HepG2 (cell line): ENCODE measurements at regions not wholly inside any gene's neighbourhood (a gene's known extent, or its start where the extent isn't known, plus 50 kb on each side); places are given as distances from the start of the nearest gene placed in this dataset.

Source experiments
- ATAC-seq: fragments of 200-7000 bp; cut with Tn5 transposase; 3 replicates; pipeline ENCODE4 v1.9.1; 2020; ENCODE audit warnings: mild to moderate bottlenecking, moderate library complexity
- BruUV-seq: library from RNA; stranded (reverse); fragments of 400-500 nt; replicated peaks from 2 replicates; lab custom pipeline; 2021; lab: Mats Ljungman, UMichigan
- CTCF ChIA-PET: fragments of 300-600 bp; formaldehyde crosslinking; extraction: SDS; loops from one replicate; lab custom pipeline; 2021; ENCODE audit warnings: low total read pairs, inconsistent platforms, low intra/inter-chr PET ratio; lab: Yijun Ruan, JAX
- POLR2A ChIA-PET: fragments of 350-600 bp; sonication (Branson Sonifier 250); formaldehyde crosslinking; loops from one replicate; lab custom pipeline; 2020; ENCODE audit warnings: antibody characterized with exemption, inconsistent platforms; lab: Yijun Ruan, JAX
- DNase-seq: peaks from one replicate; pipeline ENCODE4 v3.0.0-alpha.2; 2015; ENCODE audit warnings: low spot score
- FAIRE-seq: peaks from 3 replicates; lab custom pipeline; 2011; peaks lifted over from hg19 to GRCh38; lab: Jason Lieb, UNC
- H2AFZ ChIP-seq: one replicate; pipeline ENCODE4 v1.6.1; 2011; ENCODE audit warnings: low read length, inconsistent platforms
- H3K27ac ChIP-seq: fragments of 300-600 bp; 3 replicates; pipeline ENCODE4 v1.8.0; 2011; ENCODE audit warnings: mixed run types, mild to moderate bottlenecking, mixed read lengths, low read length, inconsistent platforms; ENCODE audit not compliant: insufficient read depth; ENCODE audit errors: extremely low read length
- H3K27me3 ChIP-seq, 2 experiments: fragments of 200-600 bp in 1 of 2; 2 replicates in 1 of 2; 3 replicates in 1 of 2; pipeline versions ENCODE4 v1.6.0 to v1.8.0; 2011; ENCODE audit warnings: low read length in 2 of 2, mild to moderate bottlenecking in 2 of 2, moderate library complexity in 2 of 2, inconsistent platforms in 1 of 2; ENCODE audit not compliant: insufficient read depth in 2 of 2, control insufficient read depth in 1 of 2
- H3K36me3 ChIP-seq, 2 experiments: fragments of 200-600 bp in 1 of 2; replicated peaks in 1 of 2; 2 replicates in 1 of 2; 3 replicates in 1 of 2; pipeline versions ENCODE4 v1.5.1 to v1.8.0; 2011; ENCODE audit warnings: low read length in 2 of 2, inconsistent platforms in 1 of 2; ENCODE audit not compliant: insufficient read depth in 2 of 2, control insufficient read depth in 1 of 2
- H3K4me1 ChIP-seq: 2 replicates; pipeline ENCODE4 v1.5.1; 2012; ENCODE audit warnings: low read length, inconsistent platforms; ENCODE audit not compliant: insufficient read depth
- H3K4me2 ChIP-seq: 2 replicates; pipeline ENCODE4 v1.6.0; 2011; ENCODE audit warnings: low read depth, low read length, inconsistent platforms
- H3K4me3 ChIP-seq, 3 experiments: fragments of 200-600 bp in 1 of 3; sonication (generic), shearing (Covaris generic) in 1 of 3; replicated peaks in 1 of 3; 2 replicates each; pipeline ENCODE4 v1.5.1; 2011 to 2016; ENCODE audit warnings: low read length in 3 of 3, inconsistent platforms in 2 of 3, low read depth in 2 of 3, mild to moderate bottlenecking in 2 of 3, control low read depth in 1 of 3, mixed read lengths in 1 of 3; ENCODE audit not compliant: insufficient read depth in 1 of 3
- H3K79me2 ChIP-seq: one replicate; pipeline ENCODE4 v1.6.1; 2011; ENCODE audit warnings: low read length, inconsistent platforms; ENCODE audit not compliant: insufficient read depth
- H3K9ac ChIP-seq: 2 replicates; pipeline ENCODE4 v1.6.0; 2011; ENCODE audit warnings: mild to moderate bottlenecking, low read depth, low read length, inconsistent platforms; ENCODE audit not compliant: insufficient read depth
- H3K9me3 ChIP-seq: 2 replicates; pipeline ENCODE4 v1.5.1; 2012; ENCODE audit warnings: mild to moderate bottlenecking, low read length
- H4K20me1 ChIP-seq: 2 replicates; pipeline ENCODE4 v1.6.0; 2011; ENCODE audit warnings: inconsistent platforms, mild to moderate bottlenecking, low read length, moderate library complexity; ENCODE audit not compliant: insufficient read depth
- FOXK2 ChIP-seq: fragments of 450-650 bp; IDR thresholded peaks from 2 replicates; pipeline ENCODE4 v1.6.1; 2016
- JARID2 ChIP-seq: sonication (generic); formaldehyde crosslinking; IDR thresholded peaks from 2 replicates; pipeline ENCODE4 v1.8.1; 2023; ENCODE audit warnings: missing genetic modification reagents, inconsistent platforms; ENCODE audit not compliant: insufficient replicate concordance
- PHF5A ChIP-seq: IDR thresholded peaks from one replicate; pipeline ENCODE4 v1.6.1; 2018; ENCODE audit warnings: low read depth, missing genetic modification reagents; ENCODE audit not compliant: unreplicated experiment
- TOE1 ChIP-seq: sonication (generic); formaldehyde crosslinking; IDR thresholded peaks from 2 replicates; pipeline ENCODE4 v1.4.0; 2020; ENCODE audit warnings: mild to moderate bottlenecking, missing genetic modification reagents
- ZNF549 ChIP-seq: sonication (generic); formaldehyde crosslinking; IDR thresholded peaks from 2 replicates; pipeline ENCODE4 v1.5.0; 2020; ENCODE audit warnings: missing genetic modification reagents
- ZNF672 ChIP-seq: sonication (generic); formaldehyde crosslinking; IDR thresholded peaks from 2 replicates; pipeline ENCODE4 v1.8.1; 2022; ENCODE audit warnings: missing genetic modification reagents
- ZNF687 ChIP-seq: sonication (generic); formaldehyde crosslinking; IDR thresholded peaks from 2 replicates; pipeline ENCODE4 v1.5.1; 2020; ENCODE audit warnings: mild to moderate bottlenecking, missing genetic modification reagents, moderate library complexity
- WGBS: methylation state at CpG from one replicate; pipeline ENCODE4 v1.1.6; 2017; ENCODE audit warnings: low lambda C conversion rate; 5-methylcytosine and 5-hydroxymethylcytosine counted together
- in situ Hi-C: cut with HindIII; loops from 2 replicates; pipeline ENCODE4 v1.10.0; 2017; ENCODE audit warnings: low pct_unique_long_range_greater_than_20kb; ENCODE audit not compliant: extremely low pct_ligation_motif_present
- intact Hi-C: fragments of 100-400 bp; cut with micrococcal nuclease; formaldehyde crosslinking; loops from one replicate; pipeline ENCODE4 v1.10.0; 2022; ENCODE audit not compliant: unreplicated experiment
- TF ChIP-seq, protein P1 (sequence below): sonication (generic); formaldehyde crosslinking; IDR thresholded peaks from 2 replicates; pipeline ENCODE4 v1.4.0; 2020; ENCODE audit warnings: missing genetic modification reagents
- TF ChIP-seq, protein P2 (sequence below): sonication (generic); formaldehyde crosslinking; IDR thresholded peaks from 2 replicates; pipeline ENCODE4 v1.5.1; 2020; ENCODE audit warnings: mild to moderate bottlenecking, missing genetic modification reagents, borderline replicate concordance
- TF ChIP-seq, protein P3 (sequence below): sonication (generic); formaldehyde crosslinking; IDR thresholded peaks from 2 replicates; pipeline ENCODE4 v1.5.0; 2020; ENCODE audit warnings: missing genetic modification reagents, mild to moderate bottlenecking, borderline replicate concordance

DNA sequence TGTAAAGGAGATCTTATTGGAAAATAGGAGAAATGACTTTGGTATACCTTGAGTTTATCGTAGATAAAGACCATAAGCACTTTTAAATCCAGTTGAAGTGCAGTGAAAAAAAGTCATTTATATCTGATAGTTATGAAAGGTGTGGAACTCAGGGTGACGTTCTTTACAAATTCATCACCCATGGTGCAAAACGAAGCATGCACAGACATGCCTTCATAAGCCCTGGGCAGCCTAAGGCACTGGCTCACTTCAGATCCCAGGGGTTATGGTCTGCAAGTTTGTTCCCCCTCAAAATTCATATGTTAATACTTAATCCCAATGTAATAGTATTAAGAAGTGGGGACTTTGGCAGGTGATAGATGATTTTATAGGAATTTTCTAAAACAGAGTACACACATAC, 1216.4 kb upstream of the USP15 start (continued):
- TF ChIP-seq ZNF687 (no peak), FOXK2 (no peak), JARID2 (no peak)
- TF ChIP-seq, protein P1, sequence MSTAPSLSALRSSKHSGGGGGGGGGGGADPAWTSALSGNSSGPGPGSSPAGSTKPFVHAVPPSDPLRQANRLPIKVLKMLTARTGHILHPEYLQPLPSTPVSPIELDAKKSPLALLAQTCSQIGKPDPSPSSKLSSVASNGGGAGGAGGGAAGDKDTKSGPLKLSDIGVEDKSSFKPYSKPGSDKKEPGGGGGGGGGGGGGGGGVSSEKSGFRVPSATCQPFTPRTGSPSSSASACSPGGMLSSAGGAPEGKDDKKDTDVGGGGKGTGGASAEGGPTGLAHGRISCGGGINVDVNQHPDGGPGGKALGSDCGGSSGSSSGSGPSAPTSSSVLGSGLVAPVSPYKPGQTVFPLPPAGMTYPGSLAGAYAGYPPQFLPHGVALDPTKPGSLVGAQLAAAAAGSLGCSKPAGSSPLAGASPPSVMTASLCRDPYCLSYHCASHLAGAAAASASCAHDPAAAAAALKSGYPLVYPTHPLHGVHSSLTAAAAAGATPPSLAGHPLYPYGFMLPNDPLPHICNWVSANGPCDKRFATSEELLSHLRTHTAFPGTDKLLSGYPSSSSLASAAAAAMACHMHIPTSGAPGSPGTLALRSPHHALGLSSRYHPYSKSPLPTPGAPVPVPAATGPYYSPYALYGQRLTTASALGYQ (CRISPR knock-in tag), result no peak
- TF ChIP-seq, protein P2, sequence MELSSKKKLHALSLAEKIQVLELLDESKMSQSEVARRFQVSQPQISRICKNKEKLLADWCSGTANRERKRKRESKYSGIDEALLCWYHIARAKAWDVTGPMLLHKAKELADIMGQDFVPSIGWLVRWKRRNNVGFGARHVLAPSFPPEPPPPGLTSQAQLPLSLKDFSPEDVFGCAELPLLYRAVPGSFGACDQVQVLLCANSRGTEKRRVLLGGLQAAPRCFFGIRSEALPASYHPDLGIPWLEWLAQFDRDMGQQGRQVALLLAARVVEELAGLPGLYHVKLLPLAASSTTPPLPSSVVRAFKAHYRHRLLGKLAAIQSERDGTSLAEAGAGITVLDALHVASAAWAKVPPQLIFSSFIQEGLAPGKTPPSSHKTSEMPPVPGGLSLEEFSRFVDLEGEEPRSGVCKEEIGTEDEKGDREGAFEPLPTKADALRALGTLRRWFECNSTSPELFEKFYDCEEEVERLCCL (CRISPR knock-in tag), result no peak

DNA sequence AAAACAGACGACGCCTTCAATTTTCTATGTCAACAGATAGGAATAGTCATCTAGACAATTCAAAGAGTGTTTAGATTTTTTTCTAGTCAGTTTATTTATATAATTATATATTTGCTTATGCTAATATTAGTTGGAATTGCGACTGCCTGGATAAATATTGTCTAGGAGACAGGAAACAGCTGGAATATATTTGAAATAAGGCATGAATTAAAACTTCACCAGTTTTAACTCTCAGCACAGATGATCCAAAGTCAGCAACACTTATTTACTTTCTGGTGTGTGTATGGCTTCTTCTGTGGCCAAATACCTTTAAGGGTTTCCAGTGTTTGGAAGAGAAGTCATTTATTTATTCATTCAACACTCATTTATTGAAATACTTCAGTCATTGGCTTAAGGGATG, 1215.4 kb upstream of the USP15 start:
- intact Hi-C loops, result no loop called here

More for the DNA sequence above, 1215.4 kb upstream of the USP15 start:
- H3K36me3 ChIP-seq, result no peaks in the 10 kb centered on the region
- no peak overlapping the region for H3K27ac ChIP-seq
- peaks cover 64% of the 10 kb centered on the region for H3K9me3 ChIP-seq
- WGBS, result 33% methylated on average over 3 of the region's 3 CpGs
- TF ChIP-seq ZNF549 (CRISPR knock-in tag) (no peak), ZNF672 (CRISPR knock-in tag) (no peak), PHF5A (CRISPR knock-in tag) (no peak), TOE1 (CRISPR knock-in tag) (no peak)
- TF ChIP-seq, protein P3, sequence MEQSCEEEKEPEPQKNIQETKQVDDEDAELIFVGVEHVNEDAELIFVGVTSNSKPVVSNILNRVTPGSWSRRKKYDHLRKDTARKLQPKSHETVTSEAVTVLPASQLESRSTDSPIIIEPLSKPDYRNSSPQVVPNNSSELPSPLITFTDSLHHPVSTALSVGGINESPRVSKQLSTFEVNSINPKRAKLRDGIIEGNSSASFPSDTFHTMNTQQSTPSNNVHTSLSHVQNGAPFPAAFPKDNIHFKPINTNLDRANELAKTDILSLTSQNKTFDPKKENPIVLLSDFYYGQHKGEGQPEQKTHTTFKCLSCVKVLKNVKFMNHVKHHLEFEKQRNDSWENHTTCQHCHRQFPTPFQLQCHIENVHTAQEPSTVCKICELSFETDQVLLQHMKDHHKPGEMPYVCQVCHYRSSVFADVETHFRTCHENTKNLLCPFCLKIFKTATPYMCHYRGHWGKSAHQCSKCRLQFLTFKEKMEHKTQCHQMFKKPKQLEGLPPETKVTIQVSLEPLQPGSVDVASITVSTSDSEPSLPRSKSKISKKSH, result no peak
- TF ChIP-seq, all 625 proteins: peak for 0
- Histone ChIP-seq H3K4me1 (no peaks in the 10 kb centered on the region), H2AFZ (no peak overlapping the region), H4K20me1 (no peaks in the 10 kb centered on the region), H3K79me2 (no peaks in the 10 kb centered on the region), H3K4me2 (no peak overlapping the region), H3K27me3 (no peaks in the 10 kb centered on the region), H3K4me3 (no peak overlapping the region), H3K9ac (no peak overlapping the region)
- ATAC-seq, result no peak
- in situ Hi-C loops, result no loop called here
- CTCF ChIA-PET, result no interaction called here
- FAIRE-seq, result no peak
- POLR2A ChIA-PET, result no interaction called here
- BruUV-seq, result no TSS peak
- no peak for DNase-seq
